OCI-LY7 (cell line): ENCODE measurements at regions not wholly inside any gene's neighbourhood (a gene's known extent, or its start where the extent isn't known, plus 50 kb on each side); places are given as distances from the start of the nearest gene placed in this dataset.

ENCODE experiments used
- BruUV-seq: library from RNA; stranded (reverse); fragments of 400-500 nt; replicated peaks from 2 replicates; lab custom pipeline; 2021; lab: Mats Ljungman, UMichigan
- CTCF ChIA-PET: fragments of 300-600 bp; sonication (Branson Sonifier 250); formaldehyde crosslinking; loops from one replicate; lab custom pipeline; 2022; ENCODE audit warnings: antibody characterized with exemption; ENCODE audit not compliant: unreplicated experiment; lab: Charles Lee
- POLR2A ChIA-PET: fragments of 300-600 bp; sonication (Branson Sonifier 250); formaldehyde crosslinking; loops from one replicate; lab custom pipeline; 2022; ENCODE audit warnings: antibody characterized with exemption; lab: Charles Lee
- DNase-seq: peaks from one replicate; pipeline ENCODE4 v3.0.0-alpha.2; 2015; ENCODE audit warnings: low spot score
- H2AFZ ChIP-seq: fragments of 200-600 bp; sonication (generic), shearing (Covaris generic); 2 replicates; pipeline ENCODE4 v1.6.1; 2014; ENCODE audit warnings: mild to moderate bottlenecking, antibody characterized with exemption, low read length, moderate library complexity
- H3K27ac ChIP-seq: fragments of 200-600 bp; sonication (generic); 2 replicates; pipeline ENCODE4 v1.5.1; 2014; ENCODE audit warnings: mixed run types, low read depth, mild to moderate bottlenecking, moderate library complexity, low read length, inconsistent platforms; ENCODE audit not compliant: poor library complexity, severe bottlenecking
- H3K36me3 ChIP-seq: fragments of 200-600 bp; sonication (generic); 2 replicates; pipeline ENCODE4 v1.6.1; 2014; ENCODE audit warnings: mild to moderate bottlenecking, antibody characterized with exemption, low read length, moderate library complexity, mixed read lengths; ENCODE audit not compliant: insufficient read depth
- H3K4me1 ChIP-seq: fragments of 200-600 bp; sonication (generic); 2 replicates; pipeline ENCODE4 v1.5.1; 2014; ENCODE audit warnings: mild to moderate bottlenecking, low read length; ENCODE audit not compliant: insufficient read depth, poor library complexity, severe bottlenecking
- H3K4me2 ChIP-seq: fragments of 200-600 bp; sonication (generic); 2 replicates; pipeline ENCODE4 v1.6.1; 2014; ENCODE audit warnings: mild to moderate bottlenecking, low read length
- H3K4me3 ChIP-seq: fragments of 200-600 bp; sonication (generic); 2 replicates; pipeline ENCODE4 v1.5.1; 2014; ENCODE audit warnings: mild to moderate bottlenecking, low read depth, low read length; ENCODE audit not compliant: poor library complexity, severe bottlenecking
- H3K79me2 ChIP-seq: fragments of 200-600 bp; sonication (generic); 2 replicates; pipeline ENCODE4 v1.6.1; 2016; ENCODE audit warnings: low read depth, mild to moderate bottlenecking, low read length, moderate library complexity, mixed read lengths; ENCODE audit not compliant: insufficient read depth
- H3K9me2 ChIP-seq: fragments of 200-600 bp; sonication (generic); 2 replicates; pipeline ENCODE4 v1.6.1; 2016; ENCODE audit warnings: mild to moderate bottlenecking, low read length, mixed read lengths; ENCODE audit not compliant: insufficient read depth
- H3K9me3 ChIP-seq: fragments of 200-600 bp; sonication (generic); 2 replicates; pipeline ENCODE4 v1.6.1; 2014; ENCODE audit warnings: mild to moderate bottlenecking, mixed run types, low read length, mixed read lengths
- H4K20me1 ChIP-seq: fragments of 200-600 bp; sonication (generic); 2 replicates; pipeline ENCODE4 v1.6.1; 2014; ENCODE audit warnings: mild to moderate bottlenecking, antibody characterized with exemption, low read length, moderate library complexity, mixed read lengths; ENCODE audit not compliant: insufficient read depth
- CTCF ChIP-seq: fragments of 200-600 bp; sonication (generic); conservative IDR thresholded peaks from 2 replicates; pipeline ENCODE4 v1.5.1; 2014; ENCODE audit warnings: mild to moderate bottlenecking, antibody characterized with exemption, low read length, moderate library complexity, mixed read lengths
- EZH2phosphoT487 ChIP-seq: fragments of 200-600 bp; sonication (generic); IDR thresholded peaks from 2 replicates; pipeline ENCODE4 v1.6.1; 2018; ENCODE audit warnings: low read depth, borderline replicate concordance, mild to moderate bottlenecking, mixed run types, antibody characterized with exemption, low read length, moderate library complexity, mixed read lengths
- intact Hi-C: fragments of 100-400 bp; cut with micrococcal nuclease; formaldehyde crosslinking; loops from one replicate; pipeline ENCODE4 v1.10.0; 2022; ENCODE audit not compliant: unreplicated experiment

- DNase-seq: no peak
- no TSS peak for BruUV-seq
- H3K9me3 ChIP-seq: no peaks in the 10 kb centered on the region
- no peaks in the 10 kb centered on the region for H3K4me1 ChIP-seq
- intact Hi-C loops: no loop called here
- no peaks in the 10 kb centered on the region for H3K79me2 ChIP-seq
- no peaks in the 10 kb centered on the region for H4K20me1 ChIP-seq
- ChIA-PET POLR2A (interaction anchor here (0.8 kb wide), 1 partner anchor 160 kb away, joined by 3 read pairs; no protein-coding TSS in a partner anchor), CTCF (interaction anchor here (0.5 kb wide), 1 partner anchor 181 kb away, joined by 3 read pairs; no protein-coding TSS in a partner anchor)
- no peak overlapping the region for H3K4me2 ChIP-seq
- TF ChIP-seq CTCF (no peak), EZH2phosphoT487 (no peak)
- no peak overlapping the region for H3K4me3 ChIP-seq
- H2AFZ ChIP-seq: no peak overlapping the region
- H3K36me3 ChIP-seq: no peaks in the 10 kb centered on the region
- no peak overlapping the region for H3K27ac ChIP-seq
- no peaks in the 10 kb centered on the region for H3K9me2 ChIP-seq
Measured at GRCh38 chr14:62143245-62143644, 381.0 kb downstream of the SNAPC1 start.

- H3K9me3 ChIP-seq: no peaks in the 10 kb centered on the region
- no peak overlapping the region for H2AFZ ChIP-seq
- ChIA-PET POLR2A (no interaction called here), CTCF (no interaction called here)
- H3K4me1 ChIP-seq: no peaks in the 10 kb centered on the region
- no peaks in the 10 kb centered on the region for H3K79me2 ChIP-seq
- no peaks in the 10 kb centered on the region for H4K20me1 ChIP-seq
- H3K4me2 ChIP-seq: no peak overlapping the region
- BruUV-seq: no TSS peak
- no peak for DNase-seq
- no peak for TF ChIP-seq EZH2phosphoT487
- TF ChIP-seq CTCF: no peak
- H3K36me3 ChIP-seq: no peaks in the 10 kb centered on the region
- H3K27ac ChIP-seq: no peak overlapping the region
- no peak overlapping the region for H3K4me3 ChIP-seq
- H3K9me2 ChIP-seq: no peaks in the 10 kb centered on the region
- intact Hi-C loops: no loop called here
Measured at GRCh38 chr14:62144863-62145262, 382.6 kb downstream of the SNAPC1 start.

- H3K4me1 ChIP-seq: no peaks in the 10 kb centered on the region
- ChIA-PET CTCF (no interaction called here), POLR2A (interaction anchor here (0.5 kb wide), 1 partner anchor 10 kb away, joined by 3 read pairs; no protein-coding TSS in a partner anchor)
- no peaks in the 10 kb centered on the region for H3K79me2 ChIP-seq
- no peak overlapping the region for H3K4me2 ChIP-seq
- no peaks in the 10 kb centered on the region for H3K9me3 ChIP-seq
- no peaks in the 10 kb centered on the region for H4K20me1 ChIP-seq
- H2AFZ ChIP-seq: no peak overlapping the region
- intact Hi-C loops: no loop called here
- no peaks in the 10 kb centered on the region for H3K36me3 ChIP-seq
- BruUV-seq: no TSS peak
- no peak overlapping the region for H3K4me3 ChIP-seq
- no peak for DNase-seq
- no peak overlapping the region for H3K27ac ChIP-seq
- no peaks in the 10 kb centered on the region for H3K9me2 ChIP-seq
- no peak for TF ChIP-seq CTCF
- no peak for TF ChIP-seq EZH2phosphoT487
Measured at GRCh38 chr14:62146030-62146429, 383.8 kb downstream of the SNAPC1 start.
